Brain microvascular endothelial cell (primary cell): ENCODE measurements at regions not wholly inside any gene's neighbourhood (a gene's known extent, or its start where the extent isn't known, plus 50 kb on each side); places are given as distances from the start of the nearest gene placed in this dataset.

Experiments
- DNase-seq: peaks from one replicate; pipeline ENCODE4 v3.0.0-alpha.2; 2020
- H3K27ac ChIP-seq: fragments of 250-450 bp; sonication (Bioruptor Pico); 2 replicates; pipeline ENCODE4 v1.5.1; 2020; ENCODE audit warnings: mild to moderate bottlenecking, moderate library complexity
- H3K27me3 ChIP-seq: fragments of 250-450 bp; sonication (Bioruptor Pico); replicated peaks from 2 replicates; pipeline ENCODE4 v1.5.1; 2020; ENCODE audit warnings: mild to moderate bottlenecking
- H3K36me3 ChIP-seq: fragments of 250-450 bp; sonication (Bioruptor Pico); replicated peaks from 2 replicates; pipeline ENCODE4 v1.5.1; 2020; ENCODE audit warnings: mild to moderate bottlenecking
- H3K4me3 ChIP-seq: 2 replicates; pipeline ENCODE4 v1.5.1; 2011; ENCODE audit warnings: low read depth, mild to moderate bottlenecking, control low read depth, low read length, moderate library complexity
- in situ Hi-C: cut with HindIII; loops from 2 replicates; pipeline ENCODE4 v1.10.0; 2017; ENCODE audit warnings: low sequenced_read_pairs, low pct_ligation_motif_present
- TF ChIP-seq, protein P1 (sequence below): IDR thresholded peaks from 2 replicates; pipeline ENCODE4 v1.5.1; 2011; ENCODE audit warnings: low read depth, mild to moderate bottlenecking, moderate library complexity, low read length, control low read depth, inconsistent platforms; ENCODE audit errors: missing control alignments

DNA sequence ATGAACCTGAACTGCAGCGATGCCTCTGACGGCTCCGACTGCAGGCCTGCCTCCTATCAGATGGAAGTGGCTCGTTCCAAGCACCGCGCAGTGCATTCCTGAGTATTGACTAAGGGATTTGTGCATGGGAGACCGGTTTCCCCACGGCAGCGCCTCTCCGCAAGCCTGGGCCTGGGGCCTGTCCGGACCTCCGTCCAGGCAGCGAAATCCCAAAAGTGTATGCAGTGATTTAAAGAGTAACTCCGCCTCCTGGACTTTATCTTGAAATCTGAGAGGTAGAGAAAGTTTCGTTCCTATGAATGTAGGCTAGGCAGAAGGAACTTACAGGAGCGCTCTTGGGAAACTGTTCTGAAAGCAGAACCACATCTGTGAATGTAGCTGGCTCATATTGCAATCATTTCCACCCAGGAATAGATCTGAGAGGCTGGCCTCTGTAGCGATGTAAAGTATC is 106.2 kb upstream of the CELF2 start:
- H3K36me3 ChIP-seq, result no peaks in the 10 kb centered on the region
- H3K4me3 ChIP-seq, result no peak overlapping the region
- peak; percentile 90 for DNase-seq
- in situ Hi-C loops, result no loop called here
- TF ChIP-seq, protein P1, sequence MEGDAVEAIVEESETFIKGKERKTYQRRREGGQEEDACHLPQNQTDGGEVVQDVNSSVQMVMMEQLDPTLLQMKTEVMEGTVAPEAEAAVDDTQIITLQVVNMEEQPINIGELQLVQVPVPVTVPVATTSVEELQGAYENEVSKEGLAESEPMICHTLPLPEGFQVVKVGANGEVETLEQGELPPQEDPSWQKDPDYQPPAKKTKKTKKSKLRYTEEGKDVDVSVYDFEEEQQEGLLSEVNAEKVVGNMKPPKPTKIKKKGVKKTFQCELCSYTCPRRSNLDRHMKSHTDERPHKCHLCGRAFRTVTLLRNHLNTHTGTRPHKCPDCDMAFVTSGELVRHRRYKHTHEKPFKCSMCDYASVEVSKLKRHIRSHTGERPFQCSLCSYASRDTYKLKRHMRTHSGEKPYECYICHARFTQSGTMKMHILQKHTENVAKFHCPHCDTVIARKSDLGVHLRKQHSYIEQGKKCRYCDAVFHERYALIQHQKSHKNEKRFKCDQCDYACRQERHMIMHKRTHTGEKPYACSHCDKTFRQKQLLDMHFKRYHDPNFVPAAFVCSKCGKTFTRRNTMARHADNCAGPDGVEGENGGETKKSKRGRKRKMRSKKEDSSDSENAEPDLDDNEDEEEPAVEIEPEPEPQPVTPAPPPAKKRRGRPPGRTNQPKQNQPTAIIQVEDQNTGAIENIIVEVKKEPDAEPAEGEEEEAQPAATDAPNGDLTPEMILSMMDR, result no peak
- no peaks in the 10 kb centered on the region for H3K27me3 ChIP-seq
- peak overlapping the region; percentile 75 for H3K27ac ChIP-seq

GRCh38 chr10:10914144-10914543 is 103.5 kb upstream of the CELF2 start:
- TF ChIP-seq, protein P1, result no peak
- Histone ChIP-seq H3K27me3 (no peaks in the 10 kb centered on the region), H3K4me3 (no peak overlapping the region), H3K27ac (no peak overlapping the region), H3K36me3 (no peaks in the 10 kb centered on the region)
- peak; percentile 42 for DNase-seq
- in situ Hi-C loops, result no loop called here

DNA sequence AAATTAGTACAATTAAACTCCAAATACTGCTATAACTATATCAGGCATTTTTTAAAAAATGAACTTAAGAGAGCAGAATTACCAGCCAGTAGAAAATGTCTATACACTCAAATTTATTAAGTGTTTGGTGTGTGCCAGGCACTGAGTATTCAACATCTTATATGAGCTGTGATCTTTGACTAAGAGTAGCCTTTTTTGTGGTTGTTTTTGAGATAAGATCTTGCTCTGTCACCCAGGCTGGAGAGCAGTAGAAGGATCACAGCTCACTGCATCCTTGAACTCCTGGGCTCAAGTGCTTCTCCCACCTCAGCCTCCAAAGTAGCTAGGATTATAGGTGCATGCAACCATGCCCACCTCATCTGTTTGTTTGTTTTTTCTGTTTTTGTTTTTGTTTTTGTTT is 102.5 kb upstream of the CELF2 start:
- H3K27ac ChIP-seq, result no peak overlapping the region
- peak; percentile 8 for DNase-seq
- H3K27me3 ChIP-seq, result no peaks in the 10 kb centered on the region
- H3K4me3 ChIP-seq, result no peak overlapping the region
- TF ChIP-seq, protein P1, result no peak
- in situ Hi-C loops, result no loop called here
- no peaks in the 10 kb centered on the region for H3K36me3 ChIP-seq

DNA sequence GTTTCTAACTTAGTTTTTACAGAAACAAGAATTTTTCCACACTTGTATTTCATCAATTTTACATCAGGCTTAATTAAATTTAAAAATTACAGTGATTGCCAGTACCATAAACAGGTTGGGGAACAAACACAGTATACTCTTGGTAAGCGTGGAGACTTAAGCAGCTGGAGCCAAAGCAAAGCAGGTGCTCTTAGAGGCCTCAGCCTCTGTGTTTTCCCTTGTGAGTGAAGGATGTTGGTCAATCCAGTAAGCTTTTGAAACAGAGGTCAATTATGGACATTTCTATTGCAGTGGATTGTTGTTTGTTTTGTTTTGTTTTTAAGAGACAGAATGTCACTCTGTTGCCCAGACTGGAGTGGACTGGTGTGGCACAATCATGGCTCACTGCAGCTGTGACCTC is 100.6 kb upstream of the CELF2 start:
- H3K27me3 ChIP-seq, result no peaks in the 10 kb centered on the region
- H3K4me3 ChIP-seq, result no peak overlapping the region
- TF ChIP-seq, protein P1, result no peak
- in situ Hi-C loops, result no loop called here
- no peak overlapping the region for H3K27ac ChIP-seq
- no peaks in the 10 kb centered on the region for H3K36me3 ChIP-seq
- no peak for DNase-seq

DNA sequence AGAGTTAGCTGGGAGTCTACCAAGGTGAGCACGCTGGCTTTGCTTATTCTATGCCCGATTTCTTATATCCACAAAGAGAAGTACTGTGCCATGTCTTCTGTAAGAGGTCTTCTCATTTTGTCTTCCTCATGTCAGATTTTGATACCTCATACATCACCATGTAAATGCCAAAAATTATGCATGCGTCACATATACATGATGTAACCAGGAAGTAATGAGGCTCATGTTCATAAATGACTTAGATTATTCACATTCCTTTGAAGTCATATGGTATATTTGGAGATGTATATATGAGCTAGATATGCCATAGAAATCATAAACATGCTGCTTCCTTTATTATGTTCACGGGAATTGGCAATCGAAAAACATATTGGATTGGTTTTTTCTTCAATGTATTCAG is 97.7 kb upstream of the CELF2 start:
- H3K36me3 ChIP-seq, result no peaks in the 10 kb centered on the region
- TF ChIP-seq, protein P1, result no peak
- no peak overlapping the region for H3K4me3 ChIP-seq
- DNase-seq, result no peak
- H3K27me3 ChIP-seq, result no peaks in the 10 kb centered on the region
- in situ Hi-C loops, result no loop called here
- no peak overlapping the region for H3K27ac ChIP-seq

DNA sequence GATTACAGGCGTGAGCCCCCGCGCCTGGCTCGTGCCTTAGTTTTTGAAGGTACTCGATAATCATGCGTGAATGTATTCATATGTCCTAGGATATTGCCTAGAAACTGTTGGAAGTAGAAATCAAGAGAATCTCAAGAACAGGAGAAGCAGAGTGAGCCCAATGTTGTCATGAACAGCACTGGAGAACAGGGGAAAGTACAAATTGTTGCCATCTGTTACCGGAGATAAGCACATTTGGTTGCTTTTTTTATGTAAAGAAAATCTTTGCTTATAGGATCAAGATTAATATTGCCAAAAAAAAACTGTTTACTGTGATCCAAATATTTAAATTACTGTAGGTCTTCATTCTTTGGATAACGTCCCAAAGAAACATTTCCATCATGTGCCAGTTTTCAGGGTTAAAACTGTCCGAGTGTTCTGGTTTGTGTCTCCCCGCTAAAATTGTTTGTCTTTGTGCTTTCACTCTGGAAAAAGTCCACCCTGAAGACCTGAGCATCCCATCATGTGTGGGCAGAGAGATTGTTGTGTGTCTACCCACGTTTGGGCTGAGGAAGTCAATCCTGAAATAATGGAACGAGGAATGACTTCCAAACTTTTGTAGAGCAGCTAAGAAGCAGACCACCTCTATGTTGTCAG is 95.7 kb upstream of the CELF2 start:
- in situ Hi-C loops, result no loop called here
- H3K27me3 ChIP-seq, result no peaks in the 10 kb centered on the region
- H3K27ac ChIP-seq, result no peak overlapping the region
- TF ChIP-seq, protein P1, result no peak
- no peak overlapping the region for H3K4me3 ChIP-seq
- H3K36me3 ChIP-seq, result no peaks in the 10 kb centered on the region
- no peak for DNase-seq
